ENCODE measurements at regions not wholly inside any gene's neighbourhood (a gene's known extent, or its start where the extent isn't known, plus 50 kb on each side); places are given as distances from the start of the nearest gene placed in this dataset.

DNA sequence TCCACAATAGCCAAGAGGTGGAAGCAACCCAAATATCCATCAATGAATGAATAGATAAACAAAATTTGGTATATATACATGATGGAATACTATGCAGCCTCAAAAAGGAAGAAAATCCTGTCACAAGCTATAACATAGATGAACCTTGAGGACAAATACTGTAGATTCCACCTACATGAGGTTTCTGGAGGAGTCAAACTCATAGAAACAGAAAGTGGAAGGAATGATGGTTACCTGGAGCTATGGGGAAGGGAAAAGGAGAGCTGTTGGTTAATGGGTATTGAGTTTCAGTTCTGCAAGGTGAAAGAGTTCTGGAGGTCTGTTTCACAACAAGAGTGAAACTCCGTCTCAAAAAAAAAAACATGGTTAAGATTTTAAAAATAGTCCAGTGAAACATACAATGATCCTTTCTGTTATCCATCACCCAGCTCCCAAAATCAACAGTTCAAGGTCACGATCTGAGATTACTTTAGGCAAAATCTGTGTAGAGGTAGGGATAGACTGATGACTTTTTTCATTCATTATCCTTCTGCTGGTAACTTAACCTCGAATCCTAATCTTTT is 80.8 kb upstream of the HNRNPU start:
- TF ChIP-seq, protein P1, sequence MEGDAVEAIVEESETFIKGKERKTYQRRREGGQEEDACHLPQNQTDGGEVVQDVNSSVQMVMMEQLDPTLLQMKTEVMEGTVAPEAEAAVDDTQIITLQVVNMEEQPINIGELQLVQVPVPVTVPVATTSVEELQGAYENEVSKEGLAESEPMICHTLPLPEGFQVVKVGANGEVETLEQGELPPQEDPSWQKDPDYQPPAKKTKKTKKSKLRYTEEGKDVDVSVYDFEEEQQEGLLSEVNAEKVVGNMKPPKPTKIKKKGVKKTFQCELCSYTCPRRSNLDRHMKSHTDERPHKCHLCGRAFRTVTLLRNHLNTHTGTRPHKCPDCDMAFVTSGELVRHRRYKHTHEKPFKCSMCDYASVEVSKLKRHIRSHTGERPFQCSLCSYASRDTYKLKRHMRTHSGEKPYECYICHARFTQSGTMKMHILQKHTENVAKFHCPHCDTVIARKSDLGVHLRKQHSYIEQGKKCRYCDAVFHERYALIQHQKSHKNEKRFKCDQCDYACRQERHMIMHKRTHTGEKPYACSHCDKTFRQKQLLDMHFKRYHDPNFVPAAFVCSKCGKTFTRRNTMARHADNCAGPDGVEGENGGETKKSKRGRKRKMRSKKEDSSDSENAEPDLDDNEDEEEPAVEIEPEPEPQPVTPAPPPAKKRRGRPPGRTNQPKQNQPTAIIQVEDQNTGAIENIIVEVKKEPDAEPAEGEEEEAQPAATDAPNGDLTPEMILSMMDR (conservative IDR thresholded peaks at IDR 0.05; ENCODE audit: low read depth in 2 of 2) = no peak
- no peak for TF ChIP-seq POLR2AphosphoS5 (IDR thresholded peaks at IDR 0.05; ENCODE audit: low read depth)
- TF ChIP-seq REST (IDR thresholded peaks at IDR 0.05; ENCODE audit: unreplicated experiment) = no peak
- no peak for TF ChIP-seq NANOG (IDR thresholded peaks at IDR 0.05; ENCODE audit: borderline replicate concordance)
- no peak for TF ChIP-seq EZH2phosphoT487 (IDR thresholded peaks at IDR 0.05; ENCODE audit: unreplicated experiment)
- no peak for TF ChIP-seq EZH2 (IDR thresholded peaks at IDR 0.05; ENCODE audit: low read depth, unreplicated experiment)
- TF ChIP-seq ZNF114 (CRISPR knock-in tag; IDR thresholded peaks at IDR 0.05) = no peak
- no peak for TF ChIP-seq ZNF331 (CRISPR knock-in tag; IDR thresholded peaks at IDR 0.05; ENCODE audit: low read depth)
- no peak for TF ChIP-seq JUNB (IDR thresholded peaks at IDR 0.05; ENCODE audit: unreplicated experiment)
- TF ChIP-seq CREB1 (CRISPR knock-in tag; IDR thresholded peaks at IDR 0.05; ENCODE audit: low read depth) = no peak
- TF ChIP-seq ETS1 (IDR thresholded peaks at IDR 0.05) = no peak
- no peak for TF ChIP-seq STAT1 (IDR thresholded peaks at IDR 0.05; ENCODE audit: unreplicated experiment)
